ENCODE measurements at regions not wholly inside any gene's neighbourhood (a gene's known extent, or its start where the extent isn't known, plus 50 kb on each side); places are given as distances from the start of the nearest gene placed in this dataset.

GRCh38 chr6:97621111-97621510 lies 338.1 kb upstream of the MMS22L start:
- DNase-seq, result no peak

- DNase-seq, result no peak
Measured at GRCh38 chr6:97626671-97627441, 343.8 kb upstream of the MMS22L start.

- DNase-seq, result no peak
Measured at GRCh38 chr6:97629180-97629579, 346.2 kb upstream of the MMS22L start.

- DNase-seq, result no peak
Measured at GRCh38 chr6:97630604-97631003, 347.6 kb upstream of the MMS22L start.

- no peak for DNase-seq
Measured at GRCh38 chr6:97632341-97632740, 349.3 kb upstream of the MMS22L start.

- no peak for DNase-seq
Measured at GRCh38 chr6:97639702-97640101, 356.7 kb upstream of the MMS22L start.

GRCh38 chr6:97644353-97644752 lies 361.3 kb upstream of the MMS22L start:
- DNase-seq, result no peak

- DNase-seq, result no peak
Measured at GRCh38 chr6:97645757-97646156, 362.7 kb upstream of the MMS22L start.

- DNase-seq, result no peak
Measured at GRCh38 chr6:97653076-97653475, 370.1 kb upstream of the MMS22L start.

- DNase-seq, result no peak
Measured at GRCh38 chr6:97653517-97653916, 370.5 kb upstream of the MMS22L start.

GRCh38 chr6:97654674-97655073 lies 371.7 kb upstream of the MMS22L start:
- DNase-seq, result no peak

- no peak for DNase-seq
Measured at GRCh38 chr6:97656236-97656635, 373.2 kb upstream of the MMS22L start.

- DNase-seq, result no peak
Measured at GRCh38 chr6:97656706-97657350, 373.8 kb upstream of the MMS22L start.

GRCh38 chr6:97658090-97658489 lies 375.1 kb upstream of the MMS22L start:
- DNase-seq, result no peak

- DNase-seq, result no peak
Measured at GRCh38 chr6:97663252-97663651, 380.2 kb upstream of the MMS22L start.

- DNase-seq, result no peak
Measured at GRCh38 chr6:97665446-97665845, 382.4 kb upstream of the MMS22L start.

- DNase-seq, result no peak
Measured at GRCh38 chr6:97666889-97667288, 383.9 kb upstream of the MMS22L start.

GRCh38 chr6:97668716-97669115 lies 385.7 kb upstream of the MMS22L start:
- DNase-seq, result no peak

- no peak for DNase-seq
Measured at GRCh38 chr6:97669191-97670031, 386.4 kb upstream of the MMS22L start.

GRCh38 chr6:97674802-97675201 lies 391.8 kb upstream of the MMS22L start:
- DNase-seq, result no peak

- no peak for DNase-seq
Measured at GRCh38 chr6:97677626-97678025, 394.6 kb upstream of the MMS22L start.

GRCh38 chr6:97687916-97688315 lies 404.9 kb upstream of the MMS22L start:
- no peak for DNase-seq

GRCh38 chr6:97689078-97689754 lies 406.2 kb upstream of the MMS22L start:
- DNase-seq, result no peak

Measured in activated effector memory CD4-positive, alpha-beta T cell treated with Interleukin-2 at 50 U/mL for 16 hours (primary cell).